SJSA1 (cell line): ENCODE measurements at regions not wholly inside any gene's neighbourhood (a gene's known extent, or its start where the extent isn't known, plus 50 kb on each side); places are given as distances from the start of the nearest gene placed in this dataset.

Experiments
- DNase-seq, 2 experiments: peaks; one replicate each; pipeline ENCODE4 v3.0.0-alpha.2; 2015 to 2020; ENCODE audit warnings: low spot score in 2 of 2, low read depth in 1 of 2
- H3K27ac ChIP-seq: fragments of 250-450 bp; sonication (Bioruptor Pico); 2 replicates; pipeline ENCODE4 v1.5.1; 2020; ENCODE audit warnings: mild to moderate bottlenecking, moderate library complexity
- H3K27me3 ChIP-seq: fragments of 250-450 bp; sonication (Bioruptor Pico); replicated peaks from 2 replicates; pipeline ENCODE4 v1.5.1; 2020; ENCODE audit warnings: mild to moderate bottlenecking, moderate library complexity
- H3K36me3 ChIP-seq: fragments of 250-450 bp; sonication (Bioruptor Pico); 2 replicates; pipeline ENCODE4 v1.5.1; 2020; ENCODE audit warnings: mild to moderate bottlenecking
- H3K4me1 ChIP-seq: fragments of 250-450 bp; sonication (Bioruptor Pico); replicated peaks from 2 replicates; pipeline ENCODE4 v1.6.1; 2021; ENCODE audit warnings: mild to moderate bottlenecking
- H3K4me3 ChIP-seq: fragments of 250-450 bp; sonication (Bioruptor Pico); 2 replicates; pipeline ENCODE4 v1.5.1; 2020; ENCODE audit warnings: mild to moderate bottlenecking
- H3K9me3 ChIP-seq: fragments of 250-450 bp; sonication (Bioruptor Pico); replicated peaks from 2 replicates; pipeline ENCODE4 v1.5.1; 2020; ENCODE audit warnings: mild to moderate bottlenecking

DNA sequence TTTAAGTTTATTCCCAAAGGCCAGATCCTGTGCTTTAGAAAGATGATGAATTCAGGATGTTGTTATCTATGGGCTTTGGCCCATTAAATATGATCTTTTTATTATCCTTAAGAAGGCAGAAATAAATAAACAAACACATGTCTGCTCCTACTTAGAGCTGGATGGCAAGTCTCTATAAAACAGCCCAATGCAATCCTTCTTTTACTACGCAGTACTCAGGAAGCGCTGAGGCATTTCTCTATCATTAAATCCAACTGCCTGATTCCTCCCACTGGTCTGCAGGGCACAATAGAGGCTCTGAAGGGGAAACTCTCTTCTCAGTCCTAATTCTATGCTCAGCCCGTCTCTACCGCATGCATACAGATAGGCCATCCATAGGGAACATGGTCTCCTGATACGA lies 144.5 kb upstream of the TMEM72 start:
- no peak overlapping the region for H3K4me3 ChIP-seq
- no peaks in the 10 kb centered on the region for H3K4me1 ChIP-seq
- H3K36me3 ChIP-seq: no peaks in the 10 kb centered on the region
- H3K27ac ChIP-seq: no peak overlapping the region
- H3K9me3 ChIP-seq: no peaks in the 10 kb centered on the region
- no peaks in the 10 kb centered on the region for H3K27me3 ChIP-seq
- no peak for DNase-seq

DNA sequence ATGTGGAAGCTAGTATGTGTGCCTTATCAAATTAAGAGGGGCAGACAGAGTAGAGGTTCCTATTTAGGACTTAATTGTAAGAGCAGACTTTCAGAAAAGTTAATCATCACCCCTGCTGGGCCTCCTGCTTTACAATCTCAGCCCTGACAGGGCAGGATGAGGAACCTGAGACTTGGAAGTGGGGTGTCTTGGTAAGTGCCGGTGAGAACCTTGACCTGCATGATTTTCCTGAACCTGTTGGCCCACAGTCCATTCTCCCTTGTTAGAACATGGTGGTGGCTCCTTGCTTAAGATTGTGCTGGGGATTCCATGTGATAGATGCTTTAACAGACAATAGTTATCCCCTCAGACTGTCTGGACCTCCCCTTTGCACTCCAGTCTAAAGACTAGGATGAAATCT lies 141.7 kb upstream of the TMEM72 start:
- Histone ChIP-seq H3K27ac (no peak overlapping the region), H3K4me1 (no peaks in the 10 kb centered on the region), H3K36me3 (no peaks in the 10 kb centered on the region), H3K27me3 (no peaks in the 10 kb centered on the region), H3K4me3 (no peak overlapping the region), H3K9me3 (no peaks in the 10 kb centered on the region)
- DNase-seq: no peak

GRCh38 chr10:44771233-44771995 lies 139.7 kb upstream of the TMEM72 start:
- DNase-seq: no peak
- Histone ChIP-seq H3K4me3 (no peak overlapping the region), H3K4me1 (no peaks in the 10 kb centered on the region), H3K27me3 (no peaks in the 10 kb centered on the region), H3K36me3 (no peaks in the 10 kb centered on the region), H3K27ac (no peak overlapping the region), H3K9me3 (no peaks in the 10 kb centered on the region)

GRCh38 chr10:44773565-44773964 lies 137.6 kb upstream of the TMEM72 start:
- no peak overlapping the region for H3K4me3 ChIP-seq
- H3K9me3 ChIP-seq: no peaks in the 10 kb centered on the region
- no peaks in the 10 kb centered on the region for H3K4me1 ChIP-seq
- no peak for DNase-seq
- H3K36me3 ChIP-seq: no peaks in the 10 kb centered on the region
- H3K27me3 ChIP-seq: 0 out of 2 replicates have a peak, but pooled peaks cover 5% of the 10 kb centered on the region
- H3K27ac ChIP-seq: no peak overlapping the region

GRCh38 chr10:44774676-44775401 lies 136.3 kb upstream of the TMEM72 start:
- DNase-seq: no peak
- H3K4me1 ChIP-seq: no peaks in the 10 kb centered on the region
- H3K36me3 ChIP-seq: no peaks in the 10 kb centered on the region
- no peaks in the 10 kb centered on the region for H3K9me3 ChIP-seq
- H3K27ac ChIP-seq: no peak overlapping the region
- 0 out of 2 replicates have a peak, but pooled peaks cover 5% of the 10 kb centered on the region for H3K27me3 ChIP-seq
- H3K4me3 ChIP-seq: no peak overlapping the region

DNA sequence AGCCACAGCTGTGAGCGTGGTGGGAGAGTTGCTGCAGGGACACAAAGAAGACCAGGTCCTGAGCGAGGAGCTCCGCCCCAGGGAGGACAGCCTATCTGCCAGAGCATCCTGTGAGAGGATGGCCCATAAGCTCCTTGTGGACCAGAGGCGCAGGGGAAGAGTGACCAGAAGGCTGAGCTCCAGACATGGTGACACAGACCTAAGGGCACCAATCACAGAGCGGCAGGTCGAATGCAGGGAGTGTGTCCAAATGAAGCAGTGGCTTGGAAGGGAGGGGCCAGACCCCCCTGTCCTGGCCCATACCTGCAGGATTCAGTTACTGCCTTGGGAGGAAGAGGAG lies 135.8 kb upstream of the TMEM72 start:
- no peak for DNase-seq
- Histone ChIP-seq H3K9me3 (no peaks in the 10 kb centered on the region), H3K4me1 (no peaks in the 10 kb centered on the region), H3K27me3 (0 out of 2 replicates have a peak, but pooled peaks cover 5% of the 10 kb centered on the region), H3K36me3 (no peaks in the 10 kb centered on the region), H3K4me3 (no peak overlapping the region), H3K27ac (no peak overlapping the region)

- Histone ChIP-seq H3K4me3 (no peak overlapping the region), H3K27me3 (0 out of 2 replicates have a peak, but pooled peaks cover 5% of the 10 kb centered on the region), H3K4me1 (no peaks in the 10 kb centered on the region), H3K27ac (no peak overlapping the region), H3K36me3 (no peaks in the 10 kb centered on the region), H3K9me3 (no peaks in the 10 kb centered on the region)
- no peak for DNase-seq
These were observed 135.0 kb upstream of the TMEM72 start for GRCh38 chr10:44776181-44776580.

DNA sequence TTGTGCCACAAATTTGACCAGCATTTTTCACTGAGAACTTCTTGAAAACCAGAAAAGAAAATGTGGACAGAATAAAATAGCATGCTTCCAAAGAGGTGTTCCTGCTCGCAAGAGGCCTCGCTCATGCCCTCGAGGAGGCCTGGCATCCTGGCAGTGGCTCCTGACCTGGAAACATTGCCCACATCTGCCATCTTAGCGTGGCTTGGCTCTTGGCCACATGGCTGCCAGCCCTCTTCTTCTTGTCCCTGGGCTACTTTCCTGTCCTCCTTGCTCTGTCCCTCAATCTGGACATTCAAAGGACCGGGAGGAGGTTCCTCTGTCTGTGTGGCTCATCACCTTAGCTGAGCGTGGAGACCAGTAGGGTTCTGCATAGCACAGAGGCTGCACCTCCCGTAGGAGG lies 131.6 kb upstream of the TMEM72 start:
- DNase-seq: no peak
- H3K36me3 ChIP-seq: no peaks in the 10 kb centered on the region
- H3K4me3 ChIP-seq: no peak overlapping the region
- 0 out of 2 replicates have a peak, but pooled peaks cover 5% of the 10 kb centered on the region for H3K27me3 ChIP-seq
- H3K4me1 ChIP-seq: no peaks in the 10 kb centered on the region
- H3K9me3 ChIP-seq: no peaks in the 10 kb centered on the region
- H3K27ac ChIP-seq: no peak overlapping the region

DNA sequence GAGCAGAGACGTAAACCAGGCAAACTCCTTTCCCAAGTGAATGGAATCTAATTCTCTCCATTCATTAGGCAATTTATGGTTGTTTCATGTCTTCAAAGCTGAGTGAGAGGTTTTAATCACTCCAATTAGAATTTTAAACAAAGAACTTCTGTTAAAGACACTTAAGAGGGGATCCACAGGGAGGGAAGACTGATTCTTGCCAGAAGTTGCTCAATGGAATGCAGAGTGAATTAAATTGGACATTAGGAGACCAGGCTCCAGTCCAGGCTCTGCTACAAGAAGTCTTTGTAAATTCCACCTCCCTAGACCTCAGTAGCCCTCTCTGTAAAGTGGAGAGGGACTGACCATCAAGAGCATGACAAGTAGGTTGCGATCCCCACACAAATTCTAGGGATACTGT lies 130.7 kb upstream of the TMEM72 start:
- H3K4me1 ChIP-seq: no peaks in the 10 kb centered on the region
- H3K27me3 ChIP-seq: 0 out of 2 replicates have a peak, but pooled peaks cover 5% of the 10 kb centered on the region
- no peak overlapping the region for H3K4me3 ChIP-seq
- H3K27ac ChIP-seq: no peak overlapping the region
- no peaks in the 10 kb centered on the region for H3K9me3 ChIP-seq
- no peak for DNase-seq
- H3K36me3 ChIP-seq: no peaks in the 10 kb centered on the region

GRCh38 chr10:44781131-44781530 lies 130.0 kb upstream of the TMEM72 start:
- Histone ChIP-seq H3K9me3 (no peaks in the 10 kb centered on the region), H3K36me3 (no peaks in the 10 kb centered on the region), H3K27ac (no peak overlapping the region), H3K4me1 (no peaks in the 10 kb centered on the region), H3K27me3 (0 out of 2 replicates have a peak, but pooled peaks cover 5% of the 10 kb centered on the region), H3K4me3 (no peak overlapping the region)
- no peak for DNase-seq

- H3K4me3 ChIP-seq: no peak overlapping the region
- no peaks in the 10 kb centered on the region for H3K27me3 ChIP-seq
- DNase-seq: no peak
- H3K36me3 ChIP-seq: no peaks in the 10 kb centered on the region
- H3K4me1 ChIP-seq: no peaks in the 10 kb centered on the region
- H3K9me3 ChIP-seq: no peaks in the 10 kb centered on the region
- no peak overlapping the region for H3K27ac ChIP-seq
These were observed 124.8 kb upstream of the TMEM72 start for GRCh38 chr10:44786286-44786850.

DNA sequence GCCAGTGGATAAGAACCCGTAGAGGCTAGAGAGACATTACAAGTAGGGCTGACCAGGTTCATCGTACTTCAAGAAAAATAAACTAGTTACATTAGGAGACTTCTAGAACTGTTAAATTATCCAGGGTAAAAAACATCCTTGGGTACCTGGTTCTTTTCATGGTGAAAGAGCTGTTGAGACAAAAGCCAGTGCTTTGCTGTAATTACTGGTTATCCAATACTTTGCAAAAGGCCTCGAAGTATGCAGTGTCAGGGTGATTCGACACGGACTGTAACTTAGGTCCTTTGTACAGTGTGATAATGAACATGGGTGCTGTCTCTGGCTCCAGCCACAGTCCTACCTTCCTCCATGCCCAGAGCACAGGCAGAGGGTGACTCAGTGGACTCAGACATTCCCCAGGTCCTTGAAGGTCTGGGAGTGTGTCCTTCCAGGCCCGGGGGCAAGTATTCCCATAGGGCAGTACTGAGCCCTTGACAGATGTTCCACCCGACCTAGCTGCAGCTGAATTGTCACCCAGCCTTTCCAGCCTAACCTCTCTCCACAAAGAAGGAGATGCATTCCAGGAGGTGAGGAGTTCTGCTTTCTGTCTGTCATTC lies 123.6 kb upstream of the TMEM72 start:
- Histone ChIP-seq H3K4me1 (no peaks in the 10 kb centered on the region), H3K27me3 (no peaks in the 10 kb centered on the region), H3K36me3 (no peaks in the 10 kb centered on the region), H3K4me3 (no peak overlapping the region), H3K27ac (no peak overlapping the region), H3K9me3 (no peaks in the 10 kb centered on the region)
- DNase-seq: no peak

GRCh38 chr10:44788147-44789129 lies 122.7 kb upstream of the TMEM72 start:
- Histone ChIP-seq H3K4me1 (no peaks in the 10 kb centered on the region), H3K27me3 (no peaks in the 10 kb centered on the region), H3K9me3 (no peaks in the 10 kb centered on the region), H3K4me3 (no peak overlapping the region), H3K36me3 (no peaks in the 10 kb centered on the region), H3K27ac (no peak overlapping the region)
- DNase-seq: no peak
